HepG2 (cell line): ENCODE measurements at regions not wholly inside any gene's neighbourhood (a gene's known extent, or its start where the extent isn't known, plus 50 kb on each side); places are given as distances from the start of the nearest gene placed in this dataset.

Source experiments
- KDM4B ChIP-seq: sonication (generic); formaldehyde crosslinking; IDR thresholded peaks from 2 replicates; pipeline ENCODE4 v1.4.0; 2020; ENCODE audit warnings: missing genetic modification reagents
- SRF ChIP-seq: IDR thresholded peaks from 2 replicates; pipeline ENCODE4 v1.6.1; 2011; ENCODE audit warnings: mild to moderate bottlenecking, low read depth, low read length, moderate library complexity
- ZIK1 ChIP-seq: sonication (generic); formaldehyde crosslinking; IDR thresholded peaks from 2 replicates; pipeline ENCODE4 v1.5.0; 2020; ENCODE audit warnings: mild to moderate bottlenecking, low read depth, missing genetic modification reagents, borderline replicate concordance
- ZNF224 ChIP-seq: sonication (generic); formaldehyde crosslinking; IDR thresholded peaks from 2 replicates; pipeline ENCODE4 v1.5.0; 2020; ENCODE audit warnings: mild to moderate bottlenecking, missing genetic modification reagents
- ZNF263 ChIP-seq: sonication (generic); formaldehyde crosslinking; IDR thresholded peaks from 2 replicates; pipeline ENCODE4 v1.4.0; 2020; ENCODE audit warnings: missing genetic modification reagents
- ZNF367 ChIP-seq: sonication (generic); formaldehyde crosslinking; IDR thresholded peaks from 2 replicates; pipeline ENCODE4 v1.4.0; 2020; ENCODE audit warnings: missing genetic modification reagents, borderline replicate concordance
- ZNF484 ChIP-seq: sonication (generic); formaldehyde crosslinking; IDR thresholded peaks from 2 replicates; pipeline ENCODE4 v1.5.1; 2020; ENCODE audit warnings: mild to moderate bottlenecking, low read depth, missing genetic modification reagents, borderline replicate concordance
- ZNF530 ChIP-seq: sonication (generic); formaldehyde crosslinking; IDR thresholded peaks from 2 replicates; pipeline ENCODE4 v1.5.0; 2020; ENCODE audit warnings: low read depth, mild to moderate bottlenecking, missing genetic modification reagents
- ZNF749 ChIP-seq: sonication (generic); formaldehyde crosslinking; IDR thresholded peaks from 2 replicates; pipeline ENCODE4 v1.8.0; 2022; ENCODE audit warnings: mild to moderate bottlenecking, missing genetic modification reagents, moderate library complexity, borderline replicate concordance
- ZNF781 ChIP-seq: sonication (generic); formaldehyde crosslinking; IDR thresholded peaks from 2 replicates; pipeline ENCODE4 v1.5.1; 2020; ENCODE audit warnings: borderline replicate concordance, mild to moderate bottlenecking, missing genetic modification reagents; ENCODE audit errors: not compliant biosample characterization
- ZSCAN31 ChIP-seq: sonication (generic); formaldehyde crosslinking; IDR thresholded peaks from 2 replicates; pipeline ENCODE4 v1.5.0; 2020; ENCODE audit warnings: low read depth, mild to moderate bottlenecking, missing genetic modification reagents
- TF ChIP-seq, protein P1 (sequence below): sonication (generic); formaldehyde crosslinking; IDR thresholded peaks from 2 replicates; pipeline ENCODE4 v1.4.0; 2020; ENCODE audit warnings: missing genetic modification reagents
- TF ChIP-seq, protein P2 (sequence below): sonication (generic); formaldehyde crosslinking; IDR thresholded peaks from 2 replicates; pipeline ENCODE4 v1.5.1; 2020; ENCODE audit warnings: missing genetic modification reagents, mild to moderate bottlenecking, borderline replicate concordance

DNA sequence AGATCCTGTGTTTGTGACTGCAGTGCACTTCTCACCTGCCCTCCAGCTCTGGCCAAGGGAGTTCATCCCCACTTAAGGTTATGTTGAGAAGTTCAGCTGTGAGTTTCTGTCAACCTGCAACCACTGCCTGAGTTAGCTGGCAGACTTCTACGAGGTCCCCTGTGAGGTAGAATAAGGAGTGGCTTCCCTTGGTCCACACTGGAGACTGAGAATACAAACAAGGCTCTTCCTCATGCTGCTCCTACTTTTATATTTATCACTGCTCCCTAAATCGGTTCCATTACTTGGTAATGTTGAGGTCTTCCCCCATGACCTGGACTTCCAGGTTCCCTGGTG lies 353.2 kb upstream of the CWC22 start (continued):
- TF ChIP-seq, protein P1, sequence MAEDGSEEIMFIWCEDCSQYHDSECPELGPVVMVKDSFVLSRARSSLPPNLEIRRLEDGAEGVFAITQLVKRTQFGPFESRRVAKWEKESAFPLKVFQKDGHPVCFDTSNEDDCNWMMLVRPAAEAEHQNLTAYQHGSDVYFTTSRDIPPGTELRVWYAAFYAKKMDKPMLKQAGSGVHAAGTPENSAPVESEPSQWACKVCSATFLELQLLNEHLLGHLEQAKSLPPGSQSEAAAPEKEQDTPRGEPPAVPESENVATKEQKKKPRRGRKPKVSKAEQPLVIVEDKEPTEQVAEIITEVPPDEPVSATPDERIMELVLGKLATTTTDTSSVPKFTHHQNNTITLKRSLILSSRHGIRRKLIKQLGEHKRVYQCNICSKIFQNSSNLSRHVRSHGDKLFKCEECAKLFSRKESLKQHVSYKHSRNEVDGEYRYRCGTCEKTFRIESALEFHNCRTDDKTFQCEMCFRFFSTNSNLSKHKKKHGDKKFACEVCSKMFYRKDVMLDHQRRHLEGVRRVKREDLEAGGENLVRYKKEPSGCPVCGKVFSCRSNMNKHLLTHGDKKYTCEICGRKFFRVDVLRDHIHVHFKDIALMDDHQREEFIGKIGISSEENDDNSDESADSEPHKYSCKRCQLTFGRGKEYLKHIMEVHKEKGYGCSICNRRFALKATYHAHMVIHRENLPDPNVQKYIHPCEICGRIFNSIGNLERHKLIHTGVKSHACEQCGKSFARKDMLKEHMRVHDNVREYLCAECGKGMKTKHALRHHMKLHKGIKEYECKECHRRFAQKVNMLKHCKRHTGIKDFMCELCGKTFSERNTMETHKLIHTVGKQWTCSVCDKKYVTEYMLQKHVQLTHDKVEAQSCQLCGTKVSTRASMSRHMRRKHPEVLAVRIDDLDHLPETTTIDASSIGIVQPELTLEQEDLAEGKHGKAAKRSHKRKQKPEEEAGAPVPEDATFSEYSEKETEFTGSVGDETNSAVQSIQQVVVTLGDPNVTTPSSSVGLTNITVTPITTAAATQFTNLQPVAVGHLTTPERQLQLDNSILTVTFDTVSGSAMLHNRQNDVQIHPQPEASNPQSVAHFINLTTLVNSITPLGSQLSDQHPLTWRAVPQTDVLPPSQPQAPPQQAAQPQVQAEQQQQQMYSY: no peak
- TF ChIP-seq ZNF263 (CRISPR knock-in tag): no peak
- no peak for TF ChIP-seq KDM4B
- TF ChIP-seq ZNF484 (CRISPR knock-in tag): no peak
- TF ChIP-seq ZSCAN31 (CRISPR knock-in tag): no peak
- no peak for TF ChIP-seq ZNF367 (CRISPR knock-in tag)
- TF ChIP-seq ZNF749 (CRISPR knock-in tag): no peak
- TF ChIP-seq ZNF224 (CRISPR knock-in tag): no peak
- TF ChIP-seq ZNF781 (CRISPR knock-in tag): no peak
- TF ChIP-seq, protein P2, sequence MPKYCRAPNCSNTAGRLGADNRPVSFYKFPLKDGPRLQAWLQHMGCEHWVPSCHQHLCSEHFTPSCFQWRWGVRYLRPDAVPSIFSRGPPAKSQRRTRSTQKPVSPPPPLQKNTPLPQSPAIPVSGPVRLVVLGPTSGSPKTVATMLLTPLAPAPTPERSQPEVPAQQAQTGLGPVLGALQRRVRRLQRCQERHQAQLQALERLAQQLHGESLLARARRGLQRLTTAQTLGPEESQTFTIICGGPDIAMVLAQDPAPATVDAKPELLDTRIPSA (CRISPR knock-in tag): no peak
- TF ChIP-seq SRF: no peak
- no peak for TF ChIP-seq ZNF530 (CRISPR knock-in tag)
- no peak for TF ChIP-seq ZIK1
